Endothelial cell of umbilical vein (primary cell): ENCODE measurements at regions not wholly inside any gene's neighbourhood (a gene's known extent, or its start where the extent isn't known, plus 50 kb on each side); places are given as distances from the start of the nearest gene placed in this dataset.

ENCODE experiments used
- BruUV-seq: library from RNA; stranded (reverse); fragments of 400-500 nt; replicated peaks from 2 replicates; lab custom pipeline; 2021; lab: Mats Ljungman, UMichigan
- CTCF ChIA-PET: fragments of 300-600, 350-600 bp; sonication (Branson Sonifier 250); formaldehyde crosslinking; loops from one replicate; lab custom pipeline; 2021; ENCODE audit warnings: antibody characterized with exemption, inconsistent platforms; lab: Charles Lee
- POLR2A ChIA-PET: fragments of 300-600, 350-600 bp; sonication (Branson Sonifier 250); formaldehyde crosslinking; loops from one replicate; lab custom pipeline; 2021; ENCODE audit warnings: antibody characterized with exemption, inconsistent platforms; lab: Charles Lee
- DNase-seq: peaks from one replicate; pipeline ENCODE4 v3.0.0-alpha.2; 2011; ENCODE audit warnings: low read depth, low spot score
- FAIRE-seq: peaks from 2 replicates; lab custom pipeline; 2011; peaks lifted over from hg19 to GRCh38; lab: Jason Lieb, UNC
- H2AFZ ChIP-seq: 2 replicates; pipeline ENCODE4 v1.6.0; 2012; ENCODE audit warnings: low read depth, low read length, control low read depth, inconsistent platforms
- H3K27ac ChIP-seq: 2 replicates; pipeline ENCODE4 v1.5.1; 2011; ENCODE audit warnings: low read depth, mild to moderate bottlenecking, control low read depth, low read length, moderate library complexity; ENCODE audit not compliant: insufficient read depth
- H3K27me3 ChIP-seq, 2 experiments: 2 replicates each; pipeline versions ENCODE4 v1.6.0 to v1.6.1; 2011; ENCODE audit warnings: low read length in 2 of 2, mixed read lengths in 1 of 2; ENCODE audit not compliant: control insufficient read depth in 2 of 2, insufficient read depth in 2 of 2
- H3K36me3 ChIP-seq, 2 experiments: 2 replicates in 1 of 2; 3 replicates in 1 of 2; pipeline ENCODE4 v1.5.1; 2011; ENCODE audit warnings: low read length in 2 of 2, mild to moderate bottlenecking in 1 of 2, moderate library complexity in 1 of 2; ENCODE audit not compliant: control insufficient read depth in 2 of 2, insufficient read depth in 2 of 2; ENCODE audit errors: extremely low read depth in 1 of 2
- H3K4me1 ChIP-seq: 3 replicates; pipeline ENCODE4 v1.5.1; 2011; ENCODE audit warnings: mild to moderate bottlenecking, low read length; ENCODE audit not compliant: control insufficient read depth, insufficient read depth; ENCODE audit errors: extremely low read depth
- H3K4me2 ChIP-seq: 2 replicates; pipeline ENCODE4 v1.6.1; 2011; ENCODE audit warnings: low read length, control low read depth, mixed read lengths; ENCODE audit not compliant: insufficient read depth
- H3K4me3 ChIP-seq, 3 experiments: fragments of 200-600 bp in 1 of 3; sonication (generic), shearing (Covaris generic) in 1 of 3; replicated peaks in 1 of 3; 2 replicates each; pipeline ENCODE4 v1.5.1; 2011 to 2016; ENCODE audit warnings: control low read depth in 3 of 3, low read length in 3 of 3, mild to moderate bottlenecking in 2 of 3, inconsistent platforms in 1 of 3, low read depth in 1 of 3, moderate library complexity in 1 of 3; ENCODE audit not compliant: insufficient read depth in 1 of 3
- H3K79me2 ChIP-seq: 2 replicates; pipeline ENCODE4 v1.6.0; 2012; ENCODE audit warnings: low read length, inconsistent platforms; ENCODE audit not compliant: control insufficient read depth, insufficient read depth
- H3K9ac ChIP-seq: replicated peaks from 2 replicates; pipeline ENCODE3; 2011; ENCODE audit warnings: low read length, control low read depth; ENCODE audit not compliant: insufficient read depth; ENCODE audit errors: extremely low read depth
- H3K9me1 ChIP-seq: replicated peaks from 3 replicates; pipeline ENCODE4 v1.6.0; 2011; ENCODE audit warnings: mild to moderate bottlenecking, low read length; ENCODE audit not compliant: control insufficient read depth, insufficient read depth; ENCODE audit errors: extremely low read depth
- H3K9me3 ChIP-seq: replicated peaks from 2 replicates; pipeline ENCODE4 v1.5.1; 2012; ENCODE audit warnings: low read length, inconsistent platforms; ENCODE audit not compliant: control insufficient read depth, insufficient read depth
- H4K20me1 ChIP-seq: replicated peaks from 2 replicates; pipeline ENCODE3; 2011; ENCODE audit warnings: mild to moderate bottlenecking, low read length; ENCODE audit not compliant: control insufficient read depth, insufficient read depth; ENCODE audit errors: extremely low read depth
- EZH2 ChIP-seq: IDR thresholded peaks from 2 replicates; pipeline ENCODE4 v1.6.1; 2012; ENCODE audit warnings: borderline replicate concordance, low read depth, mild to moderate bottlenecking, moderate library complexity, low read length, inconsistent platforms; ENCODE audit not compliant: severe bottlenecking
- FOS ChIP-seq: IDR thresholded peaks from 2 replicates; pipeline ENCODE4 v1.6.1; 2011; ENCODE audit warnings: mild to moderate bottlenecking, low read length, moderate library complexity, borderline replicate concordance; ENCODE audit not compliant: insufficient read depth
- GATA2 ChIP-seq: IDR thresholded peaks from 2 replicates; pipeline ENCODE4 v1.7.0; 2011; ENCODE audit warnings: low read depth, mild to moderate bottlenecking, moderate library complexity, mixed read lengths, low read length; ENCODE audit not compliant: insufficient read length, insufficient read depth
- JUN ChIP-seq: IDR thresholded peaks from 2 replicates; pipeline ENCODE4 v1.6.1; 2011; ENCODE audit warnings: borderline replicate concordance, low read depth; ENCODE audit not compliant: insufficient read length, insufficient read depth
- MYC ChIP-seq: IDR thresholded peaks from one replicate; pipeline ENCODE4 v1.6.1; 2011; ENCODE audit warnings: mild to moderate bottlenecking, low read depth, low read length
- POLR2A ChIP-seq: IDR thresholded peaks from 2 replicates; pipeline ENCODE4 v1.6.1; 2012; ENCODE audit warnings: low read depth, mild to moderate bottlenecking, control low read depth, low read length
- POLR2AphosphoS5 ChIP-seq: IDR thresholded peaks from 2 replicates; pipeline ENCODE4 v1.6.1; 2012; ENCODE audit warnings: low read depth, mild to moderate bottlenecking, control low read depth, low read length, moderate library complexity; ENCODE audit not compliant: insufficient read depth
- dilution Hi-C: fragments of 300-500 bp; cut with MboI; formaldehyde crosslinking; loops from one replicate; pipeline ENCODE4 v1.15.0; 2019; ENCODE audit warnings: low sequenced_read_pairs; ENCODE audit not compliant: extremely low pct_ligation_motif_present
- intact Hi-C: fragments of 100-400 bp; cut with micrococcal nuclease; formaldehyde crosslinking; loops from one replicate; pipeline ENCODE4 v1.10.0; 2022
- TF ChIP-seq, protein P1 (sequence below), 2 donors: IDR thresholded peaks; 1 replicate in 1 of 2; 2 replicates in 1 of 2; pipeline ENCODE4 v1.5.1; 2011; ENCODE audit warnings: low read length in 2 of 2, mild to moderate bottlenecking in 2 of 2, moderate library complexity in 2 of 2, control low read depth in 1 of 2, inconsistent platforms in 1 of 2, low read depth in 1 of 2; ENCODE audit not compliant: insufficient read depth in 1 of 2; ENCODE audit errors: extremely low read depth in 1 of 2
- TF ChIP-seq, protein P2 (sequence below): IDR thresholded peaks from 2 replicates; pipeline ENCODE4 v1.6.1; 2011; ENCODE audit not compliant: insufficient read depth, insufficient read length

DNA sequence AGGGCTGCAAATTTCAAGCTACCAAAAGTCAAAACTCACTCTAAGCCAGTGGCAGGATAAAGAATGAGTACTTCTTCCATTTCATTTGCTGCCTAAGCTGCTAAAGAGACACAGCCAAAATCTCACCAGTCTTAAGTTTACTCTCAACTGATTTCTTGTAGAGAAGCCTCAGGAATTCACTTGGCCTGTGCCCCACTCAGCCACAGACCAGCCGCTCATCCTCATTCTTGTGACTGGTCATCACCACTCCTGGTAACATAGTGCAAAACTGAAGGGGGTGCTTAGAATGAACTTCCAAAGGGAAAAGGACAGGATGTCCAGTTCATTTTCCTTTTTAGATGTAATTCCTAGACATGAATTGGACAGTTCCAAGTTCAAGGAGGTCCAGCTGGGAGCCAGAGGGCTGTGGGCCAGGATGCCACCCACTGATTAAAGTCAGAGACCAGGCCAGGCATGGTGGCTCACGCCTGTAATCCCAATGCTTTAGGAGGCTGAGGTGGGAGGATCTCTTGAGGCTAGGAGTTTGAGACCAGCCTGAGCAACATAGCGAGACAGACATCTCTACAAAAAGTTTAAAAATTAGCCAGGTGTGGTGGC is 72.7 kb upstream of the RANBP3L start:
- dilution Hi-C loops, result no loop called here
- intact Hi-C loops, result no loop called here
- DNase-seq (no peak), FAIRE-seq (peak; percentile 18)
- no peaks in the 10 kb centered on the region for H3K27me3 ChIP-seq
- no peaks in the 10 kb centered on the region for H3K9me1 ChIP-seq
- no peak for TF ChIP-seq POLR2A
- TF ChIP-seq EZH2, result no peak
- TF ChIP-seq POLR2AphosphoS5, result no peak
- TF ChIP-seq GATA2, result no peak
- no peak for TF ChIP-seq MYC
- TF ChIP-seq, protein P1, sequence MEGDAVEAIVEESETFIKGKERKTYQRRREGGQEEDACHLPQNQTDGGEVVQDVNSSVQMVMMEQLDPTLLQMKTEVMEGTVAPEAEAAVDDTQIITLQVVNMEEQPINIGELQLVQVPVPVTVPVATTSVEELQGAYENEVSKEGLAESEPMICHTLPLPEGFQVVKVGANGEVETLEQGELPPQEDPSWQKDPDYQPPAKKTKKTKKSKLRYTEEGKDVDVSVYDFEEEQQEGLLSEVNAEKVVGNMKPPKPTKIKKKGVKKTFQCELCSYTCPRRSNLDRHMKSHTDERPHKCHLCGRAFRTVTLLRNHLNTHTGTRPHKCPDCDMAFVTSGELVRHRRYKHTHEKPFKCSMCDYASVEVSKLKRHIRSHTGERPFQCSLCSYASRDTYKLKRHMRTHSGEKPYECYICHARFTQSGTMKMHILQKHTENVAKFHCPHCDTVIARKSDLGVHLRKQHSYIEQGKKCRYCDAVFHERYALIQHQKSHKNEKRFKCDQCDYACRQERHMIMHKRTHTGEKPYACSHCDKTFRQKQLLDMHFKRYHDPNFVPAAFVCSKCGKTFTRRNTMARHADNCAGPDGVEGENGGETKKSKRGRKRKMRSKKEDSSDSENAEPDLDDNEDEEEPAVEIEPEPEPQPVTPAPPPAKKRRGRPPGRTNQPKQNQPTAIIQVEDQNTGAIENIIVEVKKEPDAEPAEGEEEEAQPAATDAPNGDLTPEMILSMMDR (IDR thresholded peaks at IDR 0.05; ENCODE audit: extremely low read depth in 1 of 2, insufficient read depth in 1 of 2, low read depth in 1 of 2, low read length in 2 of 2), result no peak
- TF ChIP-seq, protein P2, sequence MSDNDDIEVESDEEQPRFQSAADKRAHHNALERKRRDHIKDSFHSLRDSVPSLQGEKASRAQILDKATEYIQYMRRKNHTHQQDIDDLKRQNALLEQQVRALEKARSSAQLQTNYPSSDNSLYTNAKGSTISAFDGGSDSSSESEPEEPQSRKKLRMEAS, result no peak
- TF ChIP-seq JUN, result no peak
- no peak for TF ChIP-seq FOS
- H3K4me1 ChIP-seq, result no peaks in the 10 kb centered on the region
- H3K9ac ChIP-seq, result no peak overlapping the region
- H3K4me2 ChIP-seq, result no peak overlapping the region
- CTCF ChIA-PET, result no interaction called here
- H4K20me1 ChIP-seq, result no peaks in the 10 kb centered on the region
- no peak overlapping the region for H2AFZ ChIP-seq
- no peak overlapping the region for H3K27ac ChIP-seq
- no peaks in the 10 kb centered on the region for H3K36me3 ChIP-seq
- BruUV-seq, result no TSS peak
- POLR2A ChIA-PET, result no interaction called here
- no peaks in the 10 kb centered on the region for H3K9me3 ChIP-seq
- no peaks in the 10 kb centered on the region for H3K79me2 ChIP-seq
- H3K4me3 ChIP-seq, result no peak overlapping the region
